Natural killer cell (primary cell): ENCODE measurements at regions not wholly inside any gene's neighbourhood (a gene's known extent, or its start where the extent isn't known, plus 50 kb on each side); places are given as distances from the start of the nearest gene placed in this dataset.

ENCODE experiments used
- ATAC-seq, 3 donors: fragments of 150-1000 bp in 2 of 3; fragments of 200-7000 bp in 1 of 3; cut with Tn5 transposase; 1 replicate in 1 of 3; 2 replicates in 2 of 3; pipeline ENCODE4 v1.10.0; 2021; ENCODE audit warnings: mild to moderate bottlenecking in 2 of 3, moderate library complexity in 2 of 3
- DNase-seq, 2 donors: peaks; one replicate each; pipeline versions ENCODE4 v3.0.0 to v3.0.0-alpha.2; 2013 to 2021; ENCODE audit warnings: mixed read lengths in 1 of 2
- H3K27ac ChIP-seq: one replicate; pipeline ENCODE4 v1.5.1; 2013; ENCODE audit warnings: mild to moderate bottlenecking, low read length
- H3K27me3 ChIP-seq: one replicate; pipeline ENCODE4 v1.6.1; 2013; ENCODE audit warnings: low read length; ENCODE audit not compliant: control insufficient read depth, insufficient read depth
- H3K36me3 ChIP-seq: one replicate; pipeline ENCODE4 v1.6.1; 2013; ENCODE audit warnings: low read length; ENCODE audit not compliant: control insufficient read depth, insufficient read depth
- H3K4me1 ChIP-seq: one replicate; pipeline ENCODE4 v1.6.1; 2013; ENCODE audit warnings: low read length; ENCODE audit not compliant: control insufficient read depth, insufficient read depth
- H3K4me3 ChIP-seq: one replicate; pipeline ENCODE4 v1.5.1; 2013; ENCODE audit warnings: low read length
- H3K9me3 ChIP-seq: one replicate; pipeline ENCODE4 v1.6.1; 2013; ENCODE audit warnings: low read length; ENCODE audit not compliant: control insufficient read depth, insufficient read depth
- H3K27ac Mint-ChIP-seq, 2 donors: one replicate each; pipeline ENCODE4 v1.8.0; 2022; ENCODE audit warnings: mild to moderate bottlenecking in 2 of 2, mixed read lengths in 2 of 2, moderate library complexity in 1 of 2
- H3K27me3 Mint-ChIP-seq, 2 donors: one replicate each; pipeline ENCODE4 v1.8.0; 2022; ENCODE audit warnings: low read depth in 2 of 2, mixed read lengths in 2 of 2
- H3K36me3 Mint-ChIP-seq: one replicate; pipeline ENCODE4 v1.8.0; 2022; ENCODE audit warnings: mixed read lengths
- H3K4me1 Mint-ChIP-seq, 2 donors: one replicate each; pipeline ENCODE4 v1.8.0; 2022; ENCODE audit warnings: mixed read lengths in 2 of 2
- H3K4me3 Mint-ChIP-seq: one replicate; pipeline ENCODE4 v1.8.0; 2022; ENCODE audit warnings: mild to moderate bottlenecking, moderate library complexity, mixed read lengths
- H3K9me3 Mint-ChIP-seq, 2 donors: one replicate each; pipeline ENCODE4 v1.8.0; 2022; ENCODE audit warnings: mixed read lengths in 2 of 2
- WGBS: methylation state at CpG from one replicate; pipeline ENCODE4 v1.1.7; 2013; ENCODE audit warnings: missing lambda C conversion rate; ENCODE audit not compliant: insufficient coverage; 5-methylcytosine and 5-hydroxymethylcytosine counted together
- intact Hi-C: fragments of 100-400 bp; cut with micrococcal nuclease; formaldehyde crosslinking; loops from one replicate; pipeline ENCODE4 v1.14.2; 2022
- TF ChIP-seq, protein P1 (sequence below): fragments of 200-600 bp; IDR thresholded peaks from one replicate; pipeline ENCODE4 v1.8.0; 2022; ENCODE audit warnings: antibody characterized with exemption

- WGBS = no CpG with 5 or more reads among the region's 2 CpGs
- TF ChIP-seq, protein P1, sequence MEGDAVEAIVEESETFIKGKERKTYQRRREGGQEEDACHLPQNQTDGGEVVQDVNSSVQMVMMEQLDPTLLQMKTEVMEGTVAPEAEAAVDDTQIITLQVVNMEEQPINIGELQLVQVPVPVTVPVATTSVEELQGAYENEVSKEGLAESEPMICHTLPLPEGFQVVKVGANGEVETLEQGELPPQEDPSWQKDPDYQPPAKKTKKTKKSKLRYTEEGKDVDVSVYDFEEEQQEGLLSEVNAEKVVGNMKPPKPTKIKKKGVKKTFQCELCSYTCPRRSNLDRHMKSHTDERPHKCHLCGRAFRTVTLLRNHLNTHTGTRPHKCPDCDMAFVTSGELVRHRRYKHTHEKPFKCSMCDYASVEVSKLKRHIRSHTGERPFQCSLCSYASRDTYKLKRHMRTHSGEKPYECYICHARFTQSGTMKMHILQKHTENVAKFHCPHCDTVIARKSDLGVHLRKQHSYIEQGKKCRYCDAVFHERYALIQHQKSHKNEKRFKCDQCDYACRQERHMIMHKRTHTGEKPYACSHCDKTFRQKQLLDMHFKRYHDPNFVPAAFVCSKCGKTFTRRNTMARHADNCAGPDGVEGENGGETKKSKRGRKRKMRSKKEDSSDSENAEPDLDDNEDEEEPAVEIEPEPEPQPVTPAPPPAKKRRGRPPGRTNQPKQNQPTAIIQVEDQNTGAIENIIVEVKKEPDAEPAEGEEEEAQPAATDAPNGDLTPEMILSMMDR = no peak
- H3K27ac Mint-ChIP-seq = no peak overlapping the region
- no peak overlapping the region for H3K4me3 ChIP-seq
- ATAC-seq = no peak
- peaks cover 0 to 3% of the 10 kb centered on the region in 2 donors for H3K9me3 Mint-ChIP-seq
- H3K36me3 Mint-ChIP-seq = no peaks in the 10 kb centered on the region
- H3K27me3 Mint-ChIP-seq = no peaks in the 10 kb centered on the region
- H3K4me1 Mint-ChIP-seq = no peaks in the 10 kb centered on the region
- H3K27me3 ChIP-seq = no peaks in the 10 kb centered on the region
- H3K4me3 Mint-ChIP-seq = no peak overlapping the region
- H3K4me1 ChIP-seq = no peaks in the 10 kb centered on the region
- H3K9me3 ChIP-seq = no peaks in the 10 kb centered on the region
- intact Hi-C loops = no loop called here
- DNase-seq = no peak
- no peaks in the 10 kb centered on the region for H3K36me3 ChIP-seq
- H3K27ac ChIP-seq = no peak overlapping the region
Measured at GRCh38 chr20:11059659-11060058, 385.9 kb upstream of the JAG1 start.

DNA sequence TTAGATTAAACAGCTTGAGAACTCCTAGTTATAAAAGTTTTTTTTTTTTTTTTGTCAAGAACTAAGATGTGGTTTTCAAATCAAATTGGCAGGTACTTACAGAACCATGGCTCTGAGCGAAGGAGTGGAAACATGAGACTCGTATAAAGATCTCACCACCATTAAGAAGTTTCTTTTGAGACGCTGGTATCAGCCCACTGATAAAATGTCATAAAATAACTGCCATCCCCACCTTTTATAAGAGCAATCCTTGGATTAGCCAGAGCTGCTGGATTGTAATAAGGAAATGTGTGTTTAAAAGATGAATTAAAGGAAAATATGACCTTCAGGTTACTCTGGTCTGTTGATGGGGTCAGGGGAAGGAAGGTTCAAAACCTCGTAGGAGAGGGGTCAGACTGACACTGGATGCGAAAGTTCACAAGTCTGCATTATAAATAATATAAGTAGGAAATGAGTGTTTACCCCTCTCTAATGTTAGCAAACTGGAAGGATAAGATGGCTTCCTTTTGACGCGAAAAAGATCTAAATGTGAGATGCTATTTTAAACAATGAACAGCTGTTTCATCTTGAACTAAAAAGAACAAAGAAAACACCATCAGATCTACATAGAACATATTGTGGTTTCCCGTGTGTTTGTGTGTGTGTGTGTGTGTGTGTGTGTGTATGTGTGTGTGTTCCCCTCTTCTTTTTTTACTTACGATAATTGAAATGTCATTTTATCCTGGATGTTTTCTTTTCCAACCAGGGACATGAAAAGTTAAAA, 386.8 kb upstream of the JAG1 start:
- DNase-seq (no peak), ATAC-seq (no peak)
- no peak overlapping the region for H3K4me3 ChIP-seq
- H3K9me3 ChIP-seq = no peaks in the 10 kb centered on the region
- intact Hi-C loops = no loop called here
- no peaks in the 10 kb centered on the region for H3K27me3 ChIP-seq
- Mint-ChIP-seq H3K4me3 (no peak overlapping the region), H3K4me1 (no peaks in the 10 kb centered on the region), H3K9me3 (peaks cover 0 to 3% of the 10 kb centered on the region in 2 donors), H3K27me3 (no peaks in the 10 kb centered on the region), H3K27ac (no peak overlapping the region), H3K36me3 (no peaks in the 10 kb centered on the region)
- H3K4me1 ChIP-seq = no peaks in the 10 kb centered on the region
- WGBS = 72% methylated on average over 4 of the region's 9 CpGs
- TF ChIP-seq, protein P1 = no peak
- no peaks in the 10 kb centered on the region for H3K36me3 ChIP-seq
- H3K27ac ChIP-seq = no peak overlapping the region

DNA sequence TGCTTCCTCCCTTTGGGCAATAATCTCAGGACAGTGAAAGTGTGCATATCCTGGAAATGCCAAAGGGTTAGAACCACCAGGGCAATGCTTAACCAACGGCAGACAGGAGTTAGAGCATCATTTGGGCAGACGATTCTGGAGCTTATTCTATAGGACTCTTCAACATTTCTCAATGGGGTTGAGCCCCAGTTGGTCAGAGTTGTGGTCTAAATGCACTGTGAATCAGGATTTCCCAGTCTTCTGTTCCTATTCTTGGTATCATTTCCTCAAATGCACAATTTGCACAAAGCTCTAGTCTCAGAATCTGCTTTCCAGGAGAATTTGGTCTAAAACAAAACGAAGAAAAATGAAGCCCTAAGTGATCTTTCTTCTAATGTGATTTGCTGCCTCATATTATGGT, 389.6 kb upstream of the JAG1 start:
- no peak overlapping the region for H3K4me3 ChIP-seq
- H3K36me3 ChIP-seq = no peaks in the 10 kb centered on the region
- DNase-seq (no peak), ATAC-seq (no peak)
- no peaks in the 10 kb centered on the region for H3K27me3 ChIP-seq
- H3K27ac Mint-ChIP-seq = no peak overlapping the region
- H3K27ac ChIP-seq = no peak overlapping the region
- H3K4me1 ChIP-seq = no peaks in the 10 kb centered on the region
- peaks cover 0 to 3% of the 10 kb centered on the region in 2 donors for H3K9me3 Mint-ChIP-seq
- H3K4me3 Mint-ChIP-seq = no peak overlapping the region
- H3K4me1 Mint-ChIP-seq = no peaks in the 10 kb centered on the region
- intact Hi-C loops = no loop called here
- no peaks in the 10 kb centered on the region for H3K9me3 ChIP-seq
- WGBS = 67% methylated on average over 3 of the region's 3 CpGs
- TF ChIP-seq, protein P1 = no peak
- H3K27me3 Mint-ChIP-seq = no peaks in the 10 kb centered on the region
- H3K36me3 Mint-ChIP-seq = no peaks in the 10 kb centered on the region

- Mint-ChIP-seq H3K36me3 (no peaks in the 10 kb centered on the region), H3K27ac (no peak overlapping the region), H3K4me3 (no peak overlapping the region), H3K4me1 (no peaks in the 10 kb centered on the region), H3K9me3 (no peaks in the 10 kb centered on the region), H3K27me3 (no peaks in the 10 kb centered on the region)
- intact Hi-C loops = no loop called here
- H3K4me1 ChIP-seq = no peaks in the 10 kb centered on the region
- no peaks in the 10 kb centered on the region for H3K9me3 ChIP-seq
- TF ChIP-seq, protein P1 = no peak
- ATAC-seq = no peak
- DNase-seq = no peak
- no peaks in the 10 kb centered on the region for H3K36me3 ChIP-seq
- no peaks in the 10 kb centered on the region for H3K27me3 ChIP-seq
- no CpG with 5 or more reads among the region's 2 CpGs for WGBS
- no peak overlapping the region for H3K4me3 ChIP-seq
- H3K27ac ChIP-seq = no peak overlapping the region
Measured at GRCh38 chr20:11064946-11065345, 391.1 kb upstream of the JAG1 start.
